ENCODE measurements at regions not wholly inside any gene's neighbourhood (a gene's known extent, or its start where the extent isn't known, plus 50 kb on each side); places are given as distances from the start of the nearest gene placed in this dataset.

GRCh38 chr1:30257322-30257721, 466.1 kb downstream of the MATN1 start:
- TF ChIP-seq POLR2A (IDR thresholded peaks at IDR 0.05), result no peak
- no peak for TF ChIP-seq CTCF (IDR thresholded peaks at IDR 0.05)
- TF ChIP-seq POLR2AphosphoS5 (IDR thresholded peaks at IDR 0.05), result no peak

All from upper lobe of left lung (tissue), 4 donors.